HCT116 (cell line): ENCODE measurements at regions not wholly inside any gene's neighbourhood (a gene's known extent, or its start where the extent isn't known, plus 50 kb on each side); places are given as distances from the start of the nearest gene placed in this dataset.

ENCODE experiments used
- ATAC-seq: fragments of 200-7000 bp; cut with Tn5 transposase; 2 replicates; pipeline ENCODE4 v1.9.1; 2020; ENCODE audit warnings: mild to moderate bottlenecking, moderate library complexity
- BruUV-seq: library from RNA; stranded (reverse); fragments of 400-500 nt; replicated peaks from 2 replicates; lab custom pipeline; 2021; lab: Mats Ljungman, UMichigan
- CTCF ChIA-PET: fragments of 300-600 bp; sonication (Branson Sonifier 250); formaldehyde crosslinking; loops from one replicate; lab custom pipeline; 2021; ENCODE audit warnings: antibody characterized with exemption; lab: Charles Lee
- POLR2A ChIA-PET: fragments of 300-600, 350-600 bp; sonication (Branson Sonifier 250); formaldehyde crosslinking; loops from one replicate; lab custom pipeline; 2021; ENCODE audit warnings: antibody characterized with exemption; lab: Charles Lee
- RAD21 ChIA-PET, 2 experiments: fragments of 300-600 bp; sonication (Branson Sonifier 250); formaldehyde crosslinking; loops; one replicate each; lab custom pipeline; 2023; ENCODE audit warnings: low total read pairs in 2 of 2; ENCODE audit not compliant: uncharacterized antibody in 2 of 2, unreplicated experiment in 2 of 2, low non-redundant PET in 1 of 2; lab: Charles Lee
- DNase-seq: peaks from one replicate; pipeline ENCODE4 v3.0.0-alpha.2; 2010; ENCODE audit warnings: low read depth, low spot score
- H2AFZ ChIP-seq: fragments of 200-600 bp; shearing (Covaris generic), sonication (generic); 2 replicates; pipeline ENCODE4 v1.6.1; 2017; ENCODE audit warnings: low read depth, mixed run types, mixed read lengths, antibody characterized with exemption, low read length; ENCODE audit not compliant: poor library complexity, severe bottlenecking
- H3K27ac ChIP-seq: 2 replicates; pipeline ENCODE4 v1.5.1; 2012; ENCODE audit warnings: low read depth, low read length
- H3K27me3 ChIP-seq: fragments of 200-600 bp; sonication (generic); 2 replicates; pipeline ENCODE4 v1.6.1; 2016; ENCODE audit warnings: mixed run types, low read length, mixed read lengths; ENCODE audit not compliant: insufficient read depth
- H3K36me3 ChIP-seq, 2 experiments: fragments of 200-500 bp in 1 of 2; fragments of 200-600 bp in 1 of 2; sonication (Bioruptor generic) in 1 of 2; sonication (generic) in 1 of 2; 2 replicates each; pipeline versions ENCODE4 v1.5.1 to v1.6.1; 2014 to 2016; ENCODE audit warnings: low read length in 2 of 2, inconsistent platforms in 1 of 2, mixed read lengths in 1 of 2, mixed run types in 1 of 2; ENCODE audit not compliant: insufficient read depth in 2 of 2, control insufficient read depth in 1 of 2
- H3K4me1 ChIP-seq, 2 experiments: fragments of 200-600 bp in 1 of 2; sonication (generic) in 1 of 2; 2 replicates each; pipeline versions ENCODE4 v1.5.1 to v1.6.1; 2012 to 2017; ENCODE audit warnings: low read length in 2 of 2, inconsistent platforms in 1 of 2, mild to moderate bottlenecking in 1 of 2, mixed read lengths in 1 of 2, mixed run types in 1 of 2, moderate library complexity in 1 of 2; ENCODE audit not compliant: insufficient read depth in 2 of 2, control insufficient read depth in 1 of 2
- H3K4me2 ChIP-seq: fragments of 200-600 bp; sonication (generic); 2 replicates; pipeline ENCODE4 v1.6.1; 2017; ENCODE audit warnings: mixed run types, low read length, mixed read lengths
- H3K4me3 ChIP-seq, 2 experiments: fragments of 200-600 bp in 1 of 2; sonication (generic) in 1 of 2; replicated peaks in 1 of 2; 2 replicates each; pipeline ENCODE4 v1.5.1; 2011 to 2016; ENCODE audit warnings: low read length in 2 of 2, control low read depth in 1 of 2, low read depth in 1 of 2, mild to moderate bottlenecking in 1 of 2, mixed read lengths in 1 of 2, mixed run types in 1 of 2
- H3K79me2 ChIP-seq: fragments of 200-600 bp; sonication (generic); 2 replicates; pipeline ENCODE4 v1.6.1; 2017; ENCODE audit warnings: mild to moderate bottlenecking, mixed run types, low read length, moderate library complexity, mixed read lengths; ENCODE audit not compliant: insufficient read depth
- H3K9ac ChIP-seq: fragments of 200-600 bp; sonication (generic); 2 replicates; pipeline ENCODE4 v1.6.1; 2016; ENCODE audit warnings: low read length, mixed read lengths
- H3K9me2 ChIP-seq: fragments of 200-600 bp; sonication (generic), shearing (Covaris generic); 2 replicates; pipeline ENCODE4 v1.6.1; 2017; ENCODE audit warnings: mixed run types, mild to moderate bottlenecking, moderate library complexity; ENCODE audit not compliant: insufficient read depth
- H3K9me3 ChIP-seq, 2 experiments: fragments of 200-500 bp in 1 of 2; fragments of 200-600 bp in 1 of 2; sonication (Bioruptor generic) in 1 of 2; sonication (generic) in 1 of 2; 2 replicates each; pipeline ENCODE4 v1.6.1; 2014 to 2017; ENCODE audit warnings: low read length in 2 of 2, mixed read lengths in 2 of 2, inconsistent platforms in 1 of 2, low read depth in 1 of 2, mild to moderate bottlenecking in 1 of 2, mixed run types in 1 of 2, moderate library complexity in 1 of 2; ENCODE audit not compliant: control insufficient read depth in 1 of 2, insufficient read depth in 1 of 2
- H4K20me1 ChIP-seq: fragments of 200-600 bp; sonication (generic), shearing (Covaris generic); 2 replicates; pipeline ENCODE4 v1.6.1; 2017; ENCODE audit warnings: mixed run types, mild to moderate bottlenecking, moderate library complexity; ENCODE audit not compliant: insufficient read depth
- CEBPB ChIP-seq: IDR thresholded peaks from 2 replicates; pipeline ENCODE4 v1.6.1; 2012; ENCODE audit warnings: low read depth
- EGR1 ChIP-seq: IDR thresholded peaks from 2 replicates; pipeline ENCODE4 v1.6.1; 2012; ENCODE audit warnings: low read depth
- ELF1 ChIP-seq: IDR thresholded peaks from 2 replicates; pipeline ENCODE4 v1.6.1; 2012; ENCODE audit warnings: low read depth, borderline replicate concordance
- EZH2 ChIP-seq: fragments of 200-600 bp; sonication (generic); IDR thresholded peaks from 2 replicates; pipeline ENCODE4 v1.6.1; 2017; ENCODE audit warnings: antibody characterized with exemption, mixed run types
- FOSL1 ChIP-seq: IDR thresholded peaks from 2 replicates; pipeline ENCODE4 v1.6.1; 2012; ENCODE audit warnings: low read depth
- POLR2A ChIP-seq: IDR thresholded peaks from 2 replicates; pipeline ENCODE4 v1.7.0; 2011; ENCODE audit warnings: borderline replicate concordance; ENCODE audit not compliant: insufficient read depth, insufficient read length; ENCODE audit errors: extremely low read depth
- RAD21 ChIP-seq: IDR thresholded peaks from 2 replicates; pipeline ENCODE4 v1.6.1; 2012; ENCODE audit warnings: low read depth, mild to moderate bottlenecking
- SIN3A ChIP-seq: IDR thresholded peaks from 2 replicates; pipeline ENCODE4 v1.6.1; 2012; ENCODE audit warnings: low read depth
- SP1 ChIP-seq: IDR thresholded peaks from 2 replicates; pipeline ENCODE4 v1.6.1; 2012; ENCODE audit warnings: low read depth
- SRF ChIP-seq: IDR thresholded peaks from 2 replicates; pipeline ENCODE4 v1.6.1; 2012; ENCODE audit warnings: low read depth
- TCF7L2 ChIP-seq: IDR thresholded peaks from 2 replicates; pipeline ENCODE4 v1.7.0; 2011; ENCODE audit warnings: borderline replicate concordance, inconsistent platforms; ENCODE audit not compliant: insufficient read depth, insufficient read length; ENCODE audit errors: extremely low read depth
- intact Hi-C: fragments of 100-400 bp; cut with micrococcal nuclease; formaldehyde crosslinking; loops from 2 replicates; pipeline ENCODE4 v1.10.0; 2022
- TF ChIP-seq, protein P1 (sequence below): IDR thresholded peaks from 2 replicates; pipeline ENCODE4 v1.6.1; 2012
- TF ChIP-seq, protein P2 (sequence below): IDR thresholded peaks from 2 replicates; pipeline ENCODE4 v1.6.1; 2012
- TF ChIP-seq, protein P3 (sequence below), 3 experiments: fragments of 200-600 bp in 1 of 3; sonication (generic) in 1 of 3; IDR thresholded peaks in 2 of 3; conservative IDR thresholded peaks in 1 of 3; 2 replicates each; pipeline ENCODE4 v1.5.1; 2012 to 2017; ENCODE audit warnings: low read depth in 2 of 3, low read length in 2 of 3, antibody characterized with exemption in 1 of 3, borderline replicate concordance in 1 of 3, control low read depth in 1 of 3, mild to moderate bottlenecking in 1 of 3, mixed read lengths in 1 of 3, mixed run types in 1 of 3, moderate library complexity in 1 of 3; ENCODE audit not compliant: insufficient read depth in 1 of 3

DNA sequence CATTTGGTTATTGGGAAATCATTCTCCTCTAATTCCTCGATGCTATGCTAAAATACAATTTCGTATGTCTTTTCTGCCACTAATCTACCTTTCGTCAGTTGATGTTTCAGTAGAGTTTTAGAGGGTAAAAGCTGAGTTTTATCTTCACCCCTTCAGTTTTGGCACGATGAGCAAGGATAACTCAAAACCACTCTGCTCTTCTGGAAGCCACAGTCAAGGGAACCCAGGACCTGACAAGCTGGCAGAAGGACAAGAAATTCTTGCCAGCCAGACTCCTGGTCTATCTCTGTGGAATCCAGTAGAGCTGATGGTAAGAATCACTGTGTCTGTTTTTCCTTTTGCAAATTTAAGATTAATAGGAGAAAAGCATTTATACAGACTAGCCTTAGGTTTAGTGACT, 414.4 kb upstream of the LRRC3B start (continued):
- no peak for TF ChIP-seq FOSL1
- no peak for TF ChIP-seq ELF1
- no peak for TF ChIP-seq POLR2A
- no peak for TF ChIP-seq SIN3A
- no peak for TF ChIP-seq SRF
- TF ChIP-seq, protein P1, sequence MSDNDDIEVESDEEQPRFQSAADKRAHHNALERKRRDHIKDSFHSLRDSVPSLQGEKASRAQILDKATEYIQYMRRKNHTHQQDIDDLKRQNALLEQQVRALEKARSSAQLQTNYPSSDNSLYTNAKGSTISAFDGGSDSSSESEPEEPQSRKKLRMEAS, result no peak

DNA sequence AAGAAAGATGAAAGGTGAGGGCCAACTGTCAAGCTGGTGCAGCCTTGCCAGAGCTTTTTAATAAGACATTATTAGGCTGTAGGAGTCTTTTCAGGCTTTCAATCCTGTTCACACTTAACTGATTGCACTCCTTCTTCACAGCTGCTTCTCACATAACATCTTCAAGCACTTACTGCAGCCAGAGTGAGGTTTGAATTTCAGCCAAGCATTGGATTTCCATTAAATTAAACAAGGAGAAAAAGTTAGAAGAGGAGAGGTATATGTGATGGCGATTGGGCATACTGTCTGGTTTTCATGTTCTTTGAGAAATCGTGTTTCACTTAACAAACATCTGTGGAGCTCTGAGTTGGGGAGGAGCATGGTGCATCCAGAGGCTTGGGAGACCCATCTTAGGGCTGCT, 392.8 kb upstream of the LRRC3B start:
- no peak overlapping the region for H3K27ac ChIP-seq
- TF ChIP-seq, protein P2, sequence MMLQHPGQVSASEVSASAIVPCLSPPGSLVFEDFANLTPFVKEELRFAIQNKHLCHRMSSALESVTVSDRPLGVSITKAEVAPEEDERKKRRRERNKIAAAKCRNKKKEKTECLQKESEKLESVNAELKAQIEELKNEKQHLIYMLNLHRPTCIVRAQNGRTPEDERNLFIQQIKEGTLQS, result no peak
- TF ChIP-seq FOSL1 (no peak), SRF (no peak), CEBPB (no peak), RAD21 (no peak), POLR2A (no peak), SP1 (no peak), TCF7L2 (no peak), SIN3A (no peak), EZH2 (no peak), ELF1 (no peak), EGR1 (no peak)
- TF ChIP-seq, protein P3, sequence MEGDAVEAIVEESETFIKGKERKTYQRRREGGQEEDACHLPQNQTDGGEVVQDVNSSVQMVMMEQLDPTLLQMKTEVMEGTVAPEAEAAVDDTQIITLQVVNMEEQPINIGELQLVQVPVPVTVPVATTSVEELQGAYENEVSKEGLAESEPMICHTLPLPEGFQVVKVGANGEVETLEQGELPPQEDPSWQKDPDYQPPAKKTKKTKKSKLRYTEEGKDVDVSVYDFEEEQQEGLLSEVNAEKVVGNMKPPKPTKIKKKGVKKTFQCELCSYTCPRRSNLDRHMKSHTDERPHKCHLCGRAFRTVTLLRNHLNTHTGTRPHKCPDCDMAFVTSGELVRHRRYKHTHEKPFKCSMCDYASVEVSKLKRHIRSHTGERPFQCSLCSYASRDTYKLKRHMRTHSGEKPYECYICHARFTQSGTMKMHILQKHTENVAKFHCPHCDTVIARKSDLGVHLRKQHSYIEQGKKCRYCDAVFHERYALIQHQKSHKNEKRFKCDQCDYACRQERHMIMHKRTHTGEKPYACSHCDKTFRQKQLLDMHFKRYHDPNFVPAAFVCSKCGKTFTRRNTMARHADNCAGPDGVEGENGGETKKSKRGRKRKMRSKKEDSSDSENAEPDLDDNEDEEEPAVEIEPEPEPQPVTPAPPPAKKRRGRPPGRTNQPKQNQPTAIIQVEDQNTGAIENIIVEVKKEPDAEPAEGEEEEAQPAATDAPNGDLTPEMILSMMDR (IDR thresholded peaks at IDR 0.05 in 2 of 3, conservative IDR thresholded peaks at IDR 0.05 in 1 of 3; ENCODE audit: borderline replicate concordance in 1 of 3, insufficient read depth in 1 of 3, low read depth in 2 of 3, low read length in 2 of 3), result no peak
- H3K4me3 ChIP-seq, result no peak overlapping the region
- no peak overlapping the region for H2AFZ ChIP-seq
- ChIA-PET RAD21 (no interaction called here), POLR2A (no interaction called here), CTCF (no interaction called here)
- ATAC-seq (no peak), DNase-seq (no peak)
- no peaks in the 10 kb centered on the region for H4K20me1 ChIP-seq
- H3K36me3 ChIP-seq, result no peaks in the 10 kb centered on the region
- intact Hi-C loops, result no loop called here
- H3K9me2 ChIP-seq, result no peaks in the 10 kb centered on the region
- no peak overlapping the region for H3K9ac ChIP-seq
- BruUV-seq, result no TSS peak
- no peaks in the 10 kb centered on the region for H3K79me2 ChIP-seq
- peaks cover 0 to 7% of the 10 kb centered on the region in 2 experiments; a peak in 2 of 4 replicates for H3K9me3 ChIP-seq
- no peak overlapping the region for H3K4me2 ChIP-seq
- H3K27me3 ChIP-seq, result no peaks in the 10 kb centered on the region
- H3K4me1 ChIP-seq, result no peaks in the 10 kb centered on the region
